GM19455 (cell line): ENCODE measurements at regions not wholly inside any gene's neighbourhood (a gene's known extent, or its start where the extent isn't known, plus 50 kb on each side); places are given as distances from the start of the nearest gene placed in this dataset.

Experiments used
- ATAC-seq: cut with Tn5 transposase; IDR thresholded peaks from one replicate; pipeline ENCODE4 v1.9.1; 2021; ENCODE audit not compliant: unreplicated experiment

- ATAC-seq, result no peak
These were observed 64.5 kb upstream of the STX18 start for GRCh38 chr4:4606321-4606720.

GRCh38 chr4:4605849-4606248 lies 64.0 kb upstream of the STX18 start:
- ATAC-seq, result no peak

DNA sequence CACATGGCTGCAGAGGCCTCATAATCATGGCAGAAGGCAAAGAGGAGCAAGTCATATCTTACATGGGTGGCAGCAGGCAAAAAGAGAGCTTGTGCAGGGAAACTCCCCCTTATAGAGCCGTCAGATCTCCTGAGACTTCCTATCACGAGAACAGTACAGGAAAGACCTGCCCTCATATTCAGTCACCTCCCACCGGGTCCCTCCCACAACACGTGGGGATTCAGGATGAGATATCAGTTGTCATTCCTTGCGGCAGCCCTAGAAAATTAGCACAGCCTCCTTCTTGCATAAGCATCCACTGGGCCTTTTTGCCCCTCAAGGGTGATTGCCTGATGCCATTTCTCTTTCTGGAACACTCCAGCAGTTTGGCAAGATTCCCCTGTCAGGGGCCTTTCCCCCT lies 61.7 kb upstream of the STX18 start:
- no peak for ATAC-seq

- no peak for ATAC-seq
These were observed 61.2 kb upstream of the STX18 start for GRCh38 chr4:4603067-4603466.

DNA sequence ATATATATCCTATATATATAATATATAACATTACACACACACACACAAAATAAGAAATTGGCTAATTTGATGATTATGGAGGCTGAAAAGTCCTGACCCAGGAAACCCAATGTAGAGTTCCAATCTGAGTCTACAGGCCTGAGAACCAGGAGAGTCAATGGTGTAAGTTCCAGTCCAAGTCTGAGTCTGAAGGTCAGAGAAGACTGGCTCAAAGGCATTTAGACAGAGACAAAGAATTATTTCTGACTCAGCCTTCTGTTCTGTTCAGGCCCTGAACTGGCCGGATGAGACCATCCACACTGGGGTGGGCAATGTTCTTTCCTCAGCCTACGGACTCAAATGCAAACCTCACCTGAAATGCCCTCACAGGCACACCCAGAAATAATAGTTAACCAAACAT lies 60.6 kb upstream of the STX18 start:
- no peak for ATAC-seq

DNA sequence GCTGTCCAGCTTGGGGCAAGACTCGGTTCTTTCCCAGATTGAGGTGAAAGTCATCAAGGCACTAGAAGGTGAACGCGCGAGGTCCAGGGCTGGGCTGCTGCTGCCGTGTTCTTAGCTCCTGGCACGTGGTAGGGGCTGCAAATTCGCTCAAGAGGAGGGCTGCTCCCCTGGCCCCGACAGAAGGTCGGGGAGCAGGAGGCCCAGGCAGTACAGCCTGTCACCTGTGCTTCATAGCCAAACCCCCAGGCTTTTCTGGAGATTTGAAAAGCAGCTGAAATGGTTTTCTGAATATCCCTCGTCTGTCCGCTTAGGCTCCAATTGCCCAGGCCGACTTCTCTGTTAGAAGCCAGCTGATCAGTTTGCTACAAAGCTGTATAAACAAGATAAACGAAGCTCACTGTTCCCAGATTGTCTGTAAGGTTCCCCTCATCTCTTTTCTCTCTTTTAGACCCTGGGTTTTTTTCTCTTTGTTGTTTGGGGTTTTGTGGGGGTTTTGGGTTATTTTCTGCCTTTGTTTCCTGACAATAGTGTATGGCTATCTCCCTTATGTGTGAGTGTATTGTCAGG lies 60.0 kb upstream of the STX18 start:
- no peak for ATAC-seq

GRCh38 chr4:4599481-4600275 lies 57.8 kb upstream of the STX18 start:
- no peak for ATAC-seq

DNA sequence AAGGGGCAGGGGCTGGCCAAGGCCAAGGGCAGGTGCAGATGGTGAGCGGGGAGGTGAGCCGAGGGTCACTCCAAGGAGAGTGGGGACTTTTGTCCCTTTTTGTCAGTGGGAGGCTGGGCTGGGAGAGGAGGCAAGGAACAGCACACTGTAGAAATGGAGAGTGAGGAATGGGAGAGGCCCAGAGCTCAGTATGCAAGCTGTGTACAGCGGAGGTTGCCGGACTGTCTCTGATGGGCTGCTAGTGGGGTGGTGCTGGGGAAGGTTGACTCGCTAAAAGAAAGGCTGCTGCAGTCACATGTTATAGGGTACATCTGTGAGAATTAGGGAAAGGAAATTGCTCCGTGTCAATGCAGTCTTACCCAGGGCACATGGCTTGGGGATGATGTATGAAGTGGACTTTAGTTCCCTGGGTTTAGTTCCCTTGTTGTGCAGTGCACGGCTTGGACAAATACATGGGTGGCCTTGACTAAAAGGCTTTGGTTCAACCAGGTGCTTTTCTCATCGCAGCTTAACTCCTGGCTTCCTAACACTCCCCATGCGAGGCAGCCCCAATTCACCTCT lies 57.1 kb upstream of the STX18 start:
- no peak for ATAC-seq

DNA sequence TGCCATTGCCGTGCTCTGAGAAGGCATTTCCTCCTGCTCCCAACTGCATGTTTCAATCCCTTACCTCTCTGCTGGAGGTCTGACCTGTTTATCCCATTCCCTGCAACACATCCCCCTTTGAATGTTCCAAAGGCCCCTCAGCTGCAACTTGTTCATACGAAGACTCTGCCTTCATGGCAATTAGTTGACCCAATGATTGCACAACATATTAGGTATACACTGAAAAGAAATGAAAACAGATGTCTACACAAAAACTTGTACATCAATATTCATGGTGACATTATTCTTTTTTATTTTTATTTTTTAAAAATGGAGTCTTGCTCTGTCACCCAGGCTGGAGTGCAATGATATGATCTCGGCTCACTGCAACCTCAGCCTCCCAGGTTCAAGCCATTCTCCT lies 54.9 kb upstream of the STX18 start:
- no peak for ATAC-seq

DNA sequence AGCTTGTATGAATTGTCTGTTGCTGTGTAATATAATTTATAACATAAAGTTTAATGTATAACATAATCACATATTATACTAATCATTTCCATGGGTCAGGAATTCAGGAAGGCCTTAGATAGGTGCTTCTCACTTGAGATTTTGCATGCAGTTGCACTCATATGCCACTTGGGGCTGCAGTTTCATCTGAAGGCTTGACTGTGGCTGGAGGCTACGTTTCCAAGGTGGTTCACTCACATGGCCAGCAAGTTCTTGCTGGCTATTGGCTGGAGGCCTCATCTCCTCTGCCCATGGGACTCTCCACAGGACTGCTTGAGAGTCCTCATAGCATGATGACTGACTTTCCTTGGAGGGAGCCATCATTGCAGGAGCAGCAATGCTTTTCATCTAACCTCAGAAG lies 53.4 kb upstream of the STX18 start:
- no peak for ATAC-seq

- no peak for ATAC-seq
These were observed 52.6 kb upstream of the STX18 start for GRCh38 chr4:4594285-4594920.

GRCh38 chr4:4593596-4594284 lies 51.9 kb upstream of the STX18 start:
- ATAC-seq, result no peak

DNA sequence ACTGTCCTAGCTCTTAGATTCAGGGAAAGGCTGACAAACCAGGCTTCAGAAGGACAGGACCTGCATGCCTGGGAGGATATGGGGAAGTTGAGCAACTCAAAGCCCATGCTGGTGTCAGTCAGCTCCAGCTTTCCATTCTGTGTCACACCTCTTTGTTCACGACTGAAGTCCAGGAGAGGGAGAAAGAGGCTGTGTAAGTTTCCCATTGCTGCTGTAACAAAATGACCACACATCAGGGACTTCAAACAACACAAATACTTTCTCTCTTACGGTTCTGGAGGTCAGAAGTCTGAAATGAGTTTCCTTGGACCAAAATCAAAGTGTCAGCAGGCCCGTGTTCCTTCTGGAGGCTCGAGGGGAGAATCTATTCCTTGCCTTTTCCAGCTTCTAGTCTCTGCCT lies 50.6 kb upstream of the STX18 start:
- ATAC-seq, result no peak
